Tibial nerve (tissue), 4 donors: ENCODE measurements at regions not wholly inside any gene's neighbourhood (a gene's known extent, or its start where the extent isn't known, plus 50 kb on each side); places are given as distances from the start of the nearest gene placed in this dataset.

ENCODE experiments used
- DNase-seq, 2 donors: peaks; one replicate each; pipeline ENCODE4 v3.0.0-alpha.2; 2019; ENCODE audit warnings: low spot score in 2 of 2
- H3K27ac ChIP-seq, 4 donors: fragments of 200-600 bp; sonication (generic) in 3 of 4; one replicate each; pipeline ENCODE4 v1.5.1; 2017 to 2019; ENCODE audit warnings: mild to moderate bottlenecking in 1 of 4
- H3K27me3 ChIP-seq, 2 donors: fragments of 200-600 bp; sonication (generic) in 1 of 2; one replicate each; pipeline versions ENCODE4 v1.5.1 to v1.6.0; 2017 to 2019
- H3K36me3 ChIP-seq, 3 donors: fragments of 200-600 bp; sonication (generic); one replicate each; pipeline ENCODE4 v1.5.1; 2018 to 2019
- H3K4me1 ChIP-seq, 4 donors: fragments of 200-600 bp; sonication (generic) in 3 of 4; one replicate each; pipeline ENCODE4 v1.5.1; 2017 to 2019
- H3K4me3 ChIP-seq, 4 donors: fragments of 200-600 bp; sonication (generic) in 3 of 4; one replicate each; pipeline ENCODE4 v1.5.1; 2017 to 2019; ENCODE audit warnings: mild to moderate bottlenecking in 1 of 4, moderate library complexity in 1 of 4
- H3K9me3 ChIP-seq, 4 donors: fragments of 200-600 bp; sonication (generic) in 3 of 4; one replicate each; pipeline ENCODE4 v1.5.1; 2017 to 2019
- CTCF ChIP-seq, 5 experiments: fragments of 200-600 bp in 3 of 5; fragments of 450-650 bp in 2 of 5; sonication (generic) in 3 of 5; IDR thresholded peaks; one replicate each; pipeline ENCODE4 v1.5.1; 2016 to 2019; ENCODE audit warnings: antibody characterized with exemption in 5 of 5, mild to moderate bottlenecking in 3 of 5, moderate library complexity in 2 of 5
- EP300 ChIP-seq, 2 donors: sonication (generic); formaldehyde crosslinking; IDR thresholded peaks; one replicate each; pipeline ENCODE4 v1.6.1; 2017; ENCODE audit warnings: antibody characterized with exemption in 2 of 2, mild to moderate bottlenecking in 1 of 2
- POLR2A ChIP-seq, 2 donors: fragments of 450-650 bp; IDR thresholded peaks; one replicate each; pipeline ENCODE4 v1.6.1; 2017; ENCODE audit warnings: antibody characterized with exemption in 2 of 2, mild to moderate bottlenecking in 2 of 2, moderate library complexity in 2 of 2
- WGBS, 2 donors: methylation state at CpG; one replicate each; pipeline ENCODE4 v1.1.5; 2018; 5-methylcytosine and 5-hydroxymethylcytosine counted together

GRCh38 chr4:173765751-173766150 lies 235.7 kb upstream of the HAND2 start:
- 78 to 82% methylated on average over 4 of the region's 4 CpGs for WGBS, 2 donors
- Histone ChIP-seq H3K27ac (no peak overlapping the region), H3K36me3 (no peaks in the 10 kb centered on the region), H3K4me3 (no peak overlapping the region), H3K4me1 (no peaks in the 10 kb centered on the region), H3K9me3 (no peaks in the 10 kb centered on the region), H3K27me3 (no peaks in the 10 kb centered on the region)
- DNase-seq: no peak
- TF ChIP-seq CTCF (IDR thresholded peaks at IDR 0.05) (no peak), EP300 (IDR thresholded peaks at IDR 0.05) (no peak), POLR2A (IDR thresholded peaks at IDR 0.05) (no peak)

GRCh38 chr4:173763389-173763788 lies 233.4 kb upstream of the HAND2 start:
- Histone ChIP-seq H3K27ac (no peak overlapping the region), H3K4me3 (no peak overlapping the region), H3K27me3 (no peaks in the 10 kb centered on the region), H3K36me3 (no peaks in the 10 kb centered on the region), H3K4me1 (no peaks in the 10 kb centered on the region), H3K9me3 (no peaks in the 10 kb centered on the region)
- DNase-seq: no peak
- WGBS, 2 donors: 53 to 57% methylated on average over 4 of the region's 4 CpGs
- TF ChIP-seq POLR2A (IDR thresholded peaks at IDR 0.05): no peak
- TF ChIP-seq EP300 (IDR thresholded peaks at IDR 0.05): no peak
- TF ChIP-seq CTCF (IDR thresholded peaks at IDR 0.05): no peak

GRCh38 chr4:173761938-173762337 lies 231.9 kb upstream of the HAND2 start:
- no peaks in the 10 kb centered on the region for H3K27me3 ChIP-seq
- DNase-seq: no peak

GRCh38 chr4:173761236-173761635 lies 231.2 kb upstream of the HAND2 start:
- no peaks in the 10 kb centered on the region for H3K27me3 ChIP-seq
- TF ChIP-seq POLR2A (IDR thresholded peaks at IDR 0.05) (no peak), CTCF (IDR thresholded peaks at IDR 0.05) (no peak), EP300 (IDR thresholded peaks at IDR 0.05) (no peak)
- H3K4me3 ChIP-seq: no peak overlapping the region
- no peak overlapping the region for H3K27ac ChIP-seq
- WGBS, 2 donors: 90% methylated on average over 5 of the region's 5 CpGs
- DNase-seq: no peak
- no peaks in the 10 kb centered on the region for H3K4me1 ChIP-seq
- H3K36me3 ChIP-seq: no peaks in the 10 kb centered on the region
- no peaks in the 10 kb centered on the region for H3K9me3 ChIP-seq

More at GRCh38 chr4:173761938-173762337, 231.9 kb upstream of the HAND2 start:
- Histone ChIP-seq H3K9me3 (no peaks in the 10 kb centered on the region), H3K4me3 (no peak overlapping the region), H3K4me1 (no peaks in the 10 kb centered on the region), H3K27ac (no peak overlapping the region), H3K36me3 (no peaks in the 10 kb centered on the region)
- WGBS, 2 donors: 81 to 85% methylated on average over 5 of the region's 5 CpGs
- no peak for TF ChIP-seq CTCF (IDR thresholded peaks at IDR 0.05)
- no peak for TF ChIP-seq POLR2A (IDR thresholded peaks at IDR 0.05)
- TF ChIP-seq EP300 (IDR thresholded peaks at IDR 0.05): no peak

- no peak for DNase-seq
- TF ChIP-seq EP300 (IDR thresholded peaks at IDR 0.05) (no peak), CTCF (IDR thresholded peaks at IDR 0.05) (no peak), POLR2A (IDR thresholded peaks at IDR 0.05) (no peak)
Measured at GRCh38 chr4:173758132-173758531, 228.1 kb upstream of the HAND2 start.

More at GRCh38 chr4:173758132-173758531, 228.1 kb upstream of the HAND2 start:
- Histone ChIP-seq H3K4me1 (no peaks in the 10 kb centered on the region), H3K27me3 (no peaks in the 10 kb centered on the region), H3K9me3 (no peaks in the 10 kb centered on the region), H3K27ac (no peak overlapping the region), H3K4me3 (no peak overlapping the region), H3K36me3 (no peaks in the 10 kb centered on the region)
- 57 to 68% methylated on average over 1 of the region's 1 CpG for WGBS, 2 donors
